Neural progenitor cell (in vitro differentiated cells): ENCODE measurements at regions not wholly inside any gene's neighbourhood (a gene's known extent, or its start where the extent isn't known, plus 50 kb on each side); places are given as distances from the start of the nearest gene placed in this dataset.

ENCODE experiments used
- DNase-seq: peaks from one replicate; pipeline ENCODE4 v3.0.0-alpha.2; 2016; ENCODE audit warnings: low spot score
- H2AFZ ChIP-seq: fragments of 200-600 bp; sonication (generic); replicated peaks from 2 replicates; pipeline ENCODE4 v1.6.1; 2016; ENCODE audit warnings: antibody characterized with exemption
- H3F3A ChIP-seq: fragments of 200-600 bp; sonication (generic); 2 replicates; pipeline ENCODE4 v1.6.1; 2016; ENCODE audit warnings: antibody characterized with exemption, low read depth
- H3K27ac ChIP-seq: fragments of 200-600 bp; sonication (generic); 2 replicates; pipeline ENCODE4 v1.5.1; 2016; ENCODE audit warnings: mild to moderate bottlenecking
- H3K27me3 ChIP-seq: fragments of 200-600 bp; sonication (generic); 2 replicates; pipeline ENCODE4 v1.6.1; 2016; ENCODE audit warnings: mild to moderate bottlenecking, moderate library complexity
- H3K36me3 ChIP-seq: fragments of 200-600 bp; sonication (generic); 2 replicates; pipeline ENCODE4 v1.5.1; 2016
- H3K4me1 ChIP-seq: fragments of 200-600 bp; sonication (generic); 2 replicates; pipeline ENCODE4 v1.6.1; 2016; ENCODE audit warnings: mixed run types
- H3K4me2 ChIP-seq: fragments of 200-600 bp; sonication (generic); 2 replicates; pipeline ENCODE4 v1.6.1; 2016
- H3K4me3 ChIP-seq: fragments of 200-600 bp; sonication (generic); 2 replicates; pipeline ENCODE4 v1.5.1; 2016
- H3K79me2 ChIP-seq: fragments of 200-600 bp; sonication (generic); 2 replicates; pipeline ENCODE4 v1.6.1; 2016; ENCODE audit warnings: low read depth
- H3K9ac ChIP-seq: fragments of 200-600 bp; sonication (generic); 2 replicates; pipeline ENCODE4 v1.6.1; 2016
- H3K9me3 ChIP-seq: fragments of 200-600 bp; sonication (generic); 2 replicates; pipeline ENCODE4 v1.5.1; 2016; ENCODE audit warnings: low read depth
- H4K20me1 ChIP-seq: fragments of 200-600 bp; sonication (generic); 2 replicates; pipeline ENCODE4 v1.6.1; 2016; ENCODE audit warnings: low read depth
- H3K27ac Mint-ChIP-seq: 3 replicates; pipeline ENCODE4 v1.8.0; 2021; ENCODE audit warnings: mixed read lengths
- H3K27me3 Mint-ChIP-seq: 2 replicates; pipeline ENCODE4 v1.8.0; 2022; ENCODE audit warnings: low read depth, mild to moderate bottlenecking, inconsistent platforms, moderate library complexity, mixed read lengths; ENCODE audit not compliant: insufficient read depth
- H3K36me3 Mint-ChIP-seq: 3 replicates; pipeline ENCODE4 v1.8.0; 2021; ENCODE audit warnings: mixed read lengths
- H3K4me1 Mint-ChIP-seq: 3 replicates; pipeline ENCODE4 v1.8.0; 2021; ENCODE audit warnings: mixed read lengths
- H3K4me3 Mint-ChIP-seq: 3 replicates; pipeline ENCODE4 v1.8.0; 2021; ENCODE audit warnings: mild to moderate bottlenecking, moderate library complexity, mixed read lengths
- H3K9me3 Mint-ChIP-seq: 3 replicates; pipeline ENCODE4 v1.8.0; 2020; ENCODE audit warnings: mixed read lengths
- EZH2 ChIP-seq: fragments of 200-600 bp; sonication (generic); IDR thresholded peaks from 2 replicates; pipeline ENCODE4 v1.6.1; 2017; ENCODE audit warnings: antibody characterized with exemption, mild to moderate bottlenecking, moderate library complexity
- EZH2phosphoT487 ChIP-seq: fragments of 200-600 bp; sonication (generic); IDR thresholded peaks from 2 replicates; pipeline ENCODE4 v1.6.1; 2017; ENCODE audit warnings: antibody characterized with exemption
- TF ChIP-seq, protein P1 (sequence below): fragments of 200-600 bp; sonication (generic); IDR thresholded peaks from 2 replicates; pipeline ENCODE4 v1.5.1; 2017; ENCODE audit warnings: antibody characterized with exemption, mild to moderate bottlenecking

- no peak overlapping the region for H3K4me3 Mint-ChIP-seq
- TF ChIP-seq, protein P1, sequence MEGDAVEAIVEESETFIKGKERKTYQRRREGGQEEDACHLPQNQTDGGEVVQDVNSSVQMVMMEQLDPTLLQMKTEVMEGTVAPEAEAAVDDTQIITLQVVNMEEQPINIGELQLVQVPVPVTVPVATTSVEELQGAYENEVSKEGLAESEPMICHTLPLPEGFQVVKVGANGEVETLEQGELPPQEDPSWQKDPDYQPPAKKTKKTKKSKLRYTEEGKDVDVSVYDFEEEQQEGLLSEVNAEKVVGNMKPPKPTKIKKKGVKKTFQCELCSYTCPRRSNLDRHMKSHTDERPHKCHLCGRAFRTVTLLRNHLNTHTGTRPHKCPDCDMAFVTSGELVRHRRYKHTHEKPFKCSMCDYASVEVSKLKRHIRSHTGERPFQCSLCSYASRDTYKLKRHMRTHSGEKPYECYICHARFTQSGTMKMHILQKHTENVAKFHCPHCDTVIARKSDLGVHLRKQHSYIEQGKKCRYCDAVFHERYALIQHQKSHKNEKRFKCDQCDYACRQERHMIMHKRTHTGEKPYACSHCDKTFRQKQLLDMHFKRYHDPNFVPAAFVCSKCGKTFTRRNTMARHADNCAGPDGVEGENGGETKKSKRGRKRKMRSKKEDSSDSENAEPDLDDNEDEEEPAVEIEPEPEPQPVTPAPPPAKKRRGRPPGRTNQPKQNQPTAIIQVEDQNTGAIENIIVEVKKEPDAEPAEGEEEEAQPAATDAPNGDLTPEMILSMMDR: no peak
- TF ChIP-seq EZH2 (no peak), EZH2phosphoT487 (no peak)
- Histone ChIP-seq H4K20me1 (no peaks in the 10 kb centered on the region), H2AFZ (no peak overlapping the region), H3F3A (no peaks in the 10 kb centered on the region), H3K4me1 (no peaks in the 10 kb centered on the region), H3K4me3 (no peak overlapping the region), H3K9ac (no peak overlapping the region), H3K79me2 (no peaks in the 10 kb centered on the region), H3K4me2 (no peak overlapping the region), H3K9me3 (no peaks in the 10 kb centered on the region), H3K27me3 (no peaks in the 10 kb centered on the region), H3K36me3 (no peaks in the 10 kb centered on the region), H3K27ac (no peak overlapping the region)
- H3K36me3 Mint-ChIP-seq: no peaks in the 10 kb centered on the region
- no peak for DNase-seq
- no peaks in the 10 kb centered on the region for H3K9me3 Mint-ChIP-seq
- H3K27ac Mint-ChIP-seq: no peak overlapping the region
- H3K27me3 Mint-ChIP-seq: no peaks in the 10 kb centered on the region
- H3K4me1 Mint-ChIP-seq: no peaks in the 10 kb centered on the region
Observed at GRCh38 chr18:64253873-64254272, 105.0 kb upstream of the LINC00305 start.

GRCh38 chr18:64253222-64253621 lies 104.3 kb upstream of the LINC00305 start:
- no peak overlapping the region for H3K9ac ChIP-seq
- no peak overlapping the region for H3K4me2 ChIP-seq
- no peaks in the 10 kb centered on the region for H3K9me3 ChIP-seq
- DNase-seq: no peak
- no peak overlapping the region for H2AFZ ChIP-seq
- TF ChIP-seq EZH2phosphoT487: no peak
- Mint-ChIP-seq H3K36me3 (no peaks in the 10 kb centered on the region), H3K4me3 (no peak overlapping the region), H3K4me1 (no peaks in the 10 kb centered on the region), H3K27me3 (no peaks in the 10 kb centered on the region), H3K27ac (no peak overlapping the region), H3K9me3 (no peaks in the 10 kb centered on the region)
- H3K27ac ChIP-seq: no peak overlapping the region
- no peaks in the 10 kb centered on the region for H4K20me1 ChIP-seq
- no peak overlapping the region for H3K4me3 ChIP-seq
- no peaks in the 10 kb centered on the region for H3F3A ChIP-seq
- no peaks in the 10 kb centered on the region for H3K4me1 ChIP-seq
- no peaks in the 10 kb centered on the region for H3K27me3 ChIP-seq
- no peaks in the 10 kb centered on the region for H3K79me2 ChIP-seq
- no peaks in the 10 kb centered on the region for H3K36me3 ChIP-seq

DNA sequence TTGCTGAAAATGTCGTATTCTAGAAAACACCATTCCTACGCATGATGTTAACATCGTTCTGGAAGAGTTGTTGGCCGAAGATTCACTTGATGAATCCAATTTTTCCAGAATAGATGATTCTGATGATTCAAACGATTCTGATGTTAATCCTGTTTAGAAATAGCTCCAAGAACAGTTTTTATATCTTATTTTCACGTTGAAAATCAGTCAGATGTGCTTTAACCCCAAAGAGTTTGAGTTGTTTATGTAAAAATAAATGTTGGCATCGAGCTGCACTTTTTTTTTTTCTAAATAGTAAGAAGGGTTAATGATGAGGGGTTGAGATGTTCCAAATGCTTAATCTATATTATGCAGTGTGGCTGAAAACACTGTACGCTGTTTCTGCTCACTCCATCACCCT lies 99.9 kb upstream of the LINC00305 start:
- Histone ChIP-seq H3K27ac (no peak overlapping the region), H3K36me3 (no peaks in the 10 kb centered on the region), H3K27me3 (no peaks in the 10 kb centered on the region), H3K79me2 (no peaks in the 10 kb centered on the region), H3K4me2 (no peak overlapping the region), H4K20me1 (no peaks in the 10 kb centered on the region), H3K4me1 (no peaks in the 10 kb centered on the region), H3F3A (no peaks in the 10 kb centered on the region), H2AFZ (no peak overlapping the region), H3K9me3 (no peaks in the 10 kb centered on the region), H3K4me3 (no peak overlapping the region), H3K9ac (no peak overlapping the region)
- Mint-ChIP-seq H3K9me3 (no peaks in the 10 kb centered on the region), H3K4me1 (no peaks in the 10 kb centered on the region), H3K4me3 (no peak overlapping the region), H3K27me3 (no peaks in the 10 kb centered on the region), H3K27ac (no peak overlapping the region), H3K36me3 (no peaks in the 10 kb centered on the region)
- no peak for TF ChIP-seq EZH2
- TF ChIP-seq, protein P1: no peak
- no peak for DNase-seq

GRCh38 chr18:64245126-64245861 lies 96.4 kb upstream of the LINC00305 start:
- no peaks in the 10 kb centered on the region for H3K4me1 ChIP-seq
- H3K9ac ChIP-seq: no peak overlapping the region
- Mint-ChIP-seq H3K27ac (no peak overlapping the region), H3K4me3 (no peak overlapping the region), H3K36me3 (no peaks in the 10 kb centered on the region), H3K27me3 (no peaks in the 10 kb centered on the region), H3K9me3 (no peaks in the 10 kb centered on the region), H3K4me1 (no peaks in the 10 kb centered on the region)
- H3K27ac ChIP-seq: no peak overlapping the region
- no peaks in the 10 kb centered on the region for H3K9me3 ChIP-seq
- TF ChIP-seq EZH2: no peak
- H3K27me3 ChIP-seq: no peaks in the 10 kb centered on the region
- H3K4me3 ChIP-seq: no peak overlapping the region
- H3K36me3 ChIP-seq: no peaks in the 10 kb centered on the region
- no peaks in the 10 kb centered on the region for H4K20me1 ChIP-seq
- H2AFZ ChIP-seq: no peak overlapping the region
- H3K4me2 ChIP-seq: no peak overlapping the region
- H3F3A ChIP-seq: no peaks in the 10 kb centered on the region
- H3K79me2 ChIP-seq: no peaks in the 10 kb centered on the region
- no peak for DNase-seq
